SK-N-SH treated with all-trans-retinoic acid at 6 μM for 48 hours (cell line): ENCODE measurements at regions not wholly inside any gene's neighbourhood (a gene's known extent, or its start where the extent isn't known, plus 50 kb on each side); places are given as distances from the start of the nearest gene placed in this dataset.

ENCODE experiments used
- ARNTL ChIP-seq: fragments of 450-650 bp; formaldehyde crosslinking; IDR thresholded peaks from 2 replicates; pipeline ENCODE4 v1.5.0; 2020; ENCODE audit warnings: low read depth, mild to moderate bottlenecking, moderate library complexity, borderline replicate concordance
- BACH2 ChIP-seq: fragments of 250-450 bp; sonication (Bioruptor Pico); IDR thresholded peaks from 2 replicates; pipeline ENCODE4 v1.9.0; 2021; ENCODE audit warnings: mild to moderate bottlenecking, borderline replicate concordance
- CREB5 ChIP-seq: fragments of 250-450 bp; sonication (Bioruptor Pico); IDR thresholded peaks from 2 replicates; pipeline ENCODE4 v1.5.1; 2020; ENCODE audit warnings: low read depth, mild to moderate bottlenecking, moderate library complexity
- CSDC2 ChIP-seq: fragments of 250-450 bp; sonication (Bioruptor Pico); IDR thresholded peaks from 2 replicates; pipeline ENCODE4 v1.5.0; 2020; ENCODE audit warnings: mild to moderate bottlenecking, moderate library complexity
- CSRNP3 ChIP-seq: fragments of 250-450 bp; sonication (Bioruptor Pico); IDR thresholded peaks from 2 replicates; pipeline ENCODE4 v1.5.1; 2021; ENCODE audit warnings: mild to moderate bottlenecking, moderate library complexity
- GLIS3 ChIP-seq: fragments of 250-450 bp; sonication (Bioruptor Pico); IDR thresholded peaks from 2 replicates; pipeline ENCODE4 v1.5.0; 2020; ENCODE audit warnings: mild to moderate bottlenecking, moderate library complexity
- RARB ChIP-seq: fragments of 250-450 bp; sonication (Bioruptor Pico); IDR thresholded peaks from 2 replicates; pipeline ENCODE4 v1.8.0; 2021; ENCODE audit warnings: mild to moderate bottlenecking, moderate library complexity
- TCF4 ChIP-seq: fragments of 250-450 bp; sonication (Bioruptor Pico); IDR thresholded peaks from 2 replicates; pipeline ENCODE4 v1.8.0; 2021; ENCODE audit warnings: mild to moderate bottlenecking, moderate library complexity, borderline replicate concordance
- TOX ChIP-seq: fragments of 250-450 bp; sonication (Bioruptor Pico); IDR thresholded peaks from 2 replicates; pipeline ENCODE4 v1.8.0; 2021; ENCODE audit warnings: mild to moderate bottlenecking, moderate library complexity, borderline replicate concordance
- ZFP3 ChIP-seq: fragments of 250-450 bp; sonication (Bioruptor Pico); IDR thresholded peaks from 2 replicates; pipeline ENCODE4 v1.5.0; 2020; ENCODE audit warnings: mild to moderate bottlenecking, moderate library complexity
- ZNF8 ChIP-seq: fragments of 450-650 bp; formaldehyde crosslinking; IDR thresholded peaks from 2 replicates; pipeline ENCODE4 v1.5.0; 2020; ENCODE audit warnings: mild to moderate bottlenecking, moderate library complexity
- TF ChIP-seq, protein P1 (sequence below): fragments of 250-450 bp; sonication (Bioruptor Pico); IDR thresholded peaks from 2 replicates; pipeline ENCODE4 v1.8.0; 2020; ENCODE audit warnings: mild to moderate bottlenecking, moderate library complexity, borderline replicate concordance

DNA sequence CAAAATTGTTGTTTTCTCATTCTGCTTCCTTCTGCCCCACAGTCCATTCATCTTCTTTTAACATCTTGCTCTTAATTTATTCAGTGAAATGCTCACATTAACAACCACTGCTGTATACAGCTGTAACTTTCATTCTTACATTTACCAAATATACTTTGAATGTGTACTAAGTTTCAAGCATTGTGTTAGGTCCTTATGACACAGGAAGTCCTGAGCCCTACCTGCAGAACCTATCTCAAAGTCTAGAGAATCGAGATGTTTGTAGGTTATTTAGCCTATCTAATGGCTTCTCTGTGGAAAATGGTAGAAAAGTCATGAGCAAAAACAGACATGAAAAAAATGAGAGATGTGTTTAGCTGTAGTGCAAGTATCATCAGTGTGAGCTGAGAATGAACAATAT, 117.6 kb upstream of the MGAT4C start:
- TF ChIP-seq CREB5 (CRISPR knock-in tag) (no peak), ZFP3 (CRISPR knock-in tag) (no peak), TOX (CRISPR knock-in tag) (no peak), RARB (CRISPR knock-in tag) (no peak), TCF4 (CRISPR knock-in tag) (no peak), CSDC2 (CRISPR knock-in tag) (no peak), CSRNP3 (no peak), GLIS3 (no peak), ARNTL (CRISPR knock-in tag) (no peak), ZNF8 (CRISPR knock-in tag) (no peak), BACH2 (CRISPR knock-in tag) (no peak)
- TF ChIP-seq, protein P1, sequence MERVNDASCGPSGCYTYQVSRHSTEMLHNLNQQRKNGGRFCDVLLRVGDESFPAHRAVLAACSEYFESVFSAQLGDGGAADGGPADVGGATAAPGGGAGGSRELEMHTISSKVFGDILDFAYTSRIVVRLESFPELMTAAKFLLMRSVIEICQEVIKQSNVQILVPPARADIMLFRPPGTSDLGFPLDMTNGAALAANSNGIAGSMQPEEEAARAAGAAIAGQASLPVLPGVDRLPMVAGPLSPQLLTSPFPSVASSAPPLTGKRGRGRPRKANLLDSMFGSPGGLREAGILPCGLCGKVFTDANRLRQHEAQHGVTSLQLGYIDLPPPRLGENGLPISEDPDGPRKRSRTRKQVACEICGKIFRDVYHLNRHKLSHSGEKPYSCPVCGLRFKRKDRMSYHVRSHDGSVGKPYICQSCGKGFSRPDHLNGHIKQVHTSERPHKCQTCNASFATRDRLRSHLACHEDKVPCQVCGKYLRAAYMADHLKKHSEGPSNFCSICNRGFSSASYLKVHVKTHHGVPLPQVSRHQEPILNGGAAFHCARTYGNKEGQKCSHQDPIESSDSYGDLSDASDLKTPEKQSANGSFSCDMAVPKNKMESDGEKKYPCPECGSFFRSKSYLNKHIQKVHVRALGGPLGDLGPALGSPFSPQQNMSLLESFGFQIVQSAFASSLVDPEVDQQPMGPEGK: no peak
